ENCODE measurements at regions not wholly inside any gene's neighbourhood (a gene's known extent, or its start where the extent isn't known, plus 50 kb on each side); places are given as distances from the start of the nearest gene placed in this dataset.
"Not testable (repeated sequence)": the region's sequence is repeated elsewhere in the genome, so short reads cannot be mapped to it uniquely, and the experiment has no call there.

DNA sequence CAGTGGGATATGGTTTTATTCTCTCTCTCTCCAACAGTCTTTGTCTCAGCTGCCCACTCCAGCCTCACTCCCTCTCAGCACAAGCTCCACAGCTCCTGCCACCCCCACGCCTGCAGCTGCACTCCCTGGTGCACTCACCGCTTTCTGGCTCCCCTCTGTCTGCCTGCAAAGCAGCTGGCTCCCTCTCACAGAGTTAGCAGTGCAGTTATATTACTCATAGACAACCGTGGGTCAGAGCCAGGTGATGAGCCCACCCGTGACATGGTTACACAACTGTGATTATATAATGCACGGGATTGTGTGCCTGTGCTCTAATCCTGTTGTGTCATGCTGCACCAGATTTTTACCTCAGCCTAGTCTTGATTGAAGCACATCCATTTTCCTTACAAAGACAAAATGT lies 276.9 kb upstream of the CHAC2 start:
- DNase-seq: peak; percentile 17

DNA sequence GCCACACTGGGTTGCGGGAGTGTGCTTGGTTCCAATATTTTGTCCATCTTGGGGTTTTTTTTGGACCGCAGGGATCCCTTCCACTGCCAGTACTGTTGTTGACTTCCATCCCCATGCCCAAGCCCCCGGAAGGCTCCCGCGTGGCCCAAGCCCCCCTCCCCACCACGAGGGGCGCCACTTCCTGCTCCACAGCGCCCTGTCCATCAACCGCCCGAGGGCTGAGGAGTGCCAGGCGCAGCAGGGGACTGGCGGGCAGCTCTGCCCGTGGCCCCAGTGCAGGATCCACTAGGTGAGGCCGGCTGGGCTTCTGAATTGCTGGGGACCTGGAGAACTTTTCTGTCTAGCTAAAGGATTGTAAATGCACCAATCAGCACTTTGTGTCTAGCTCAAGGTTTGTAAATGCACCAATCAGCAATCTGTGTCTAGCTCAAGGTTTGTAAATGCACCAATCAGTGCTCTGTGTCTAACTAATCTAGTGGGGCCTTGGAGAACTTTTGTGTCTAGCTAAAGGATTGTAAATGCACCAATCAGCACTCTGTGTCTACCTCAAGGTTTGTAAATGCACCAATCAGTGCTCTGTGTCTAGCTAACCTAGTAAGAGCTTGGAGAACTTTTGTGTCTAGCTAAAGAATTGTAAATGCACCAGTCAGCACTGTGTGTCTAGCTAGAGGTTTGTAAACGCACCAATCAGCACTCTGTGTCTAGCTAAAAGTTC lies 281.3 kb upstream of the CHAC2 start:
- DNase-seq: not testable (repeated sequence)

GRCh38 chr2:53485021-53485728 lies 282.4 kb upstream of the CHAC2 start:
- no peak for DNase-seq

GRCh38 chr2:53484531-53484930 lies 283.1 kb upstream of the CHAC2 start:
- no peak for DNase-seq

DNA sequence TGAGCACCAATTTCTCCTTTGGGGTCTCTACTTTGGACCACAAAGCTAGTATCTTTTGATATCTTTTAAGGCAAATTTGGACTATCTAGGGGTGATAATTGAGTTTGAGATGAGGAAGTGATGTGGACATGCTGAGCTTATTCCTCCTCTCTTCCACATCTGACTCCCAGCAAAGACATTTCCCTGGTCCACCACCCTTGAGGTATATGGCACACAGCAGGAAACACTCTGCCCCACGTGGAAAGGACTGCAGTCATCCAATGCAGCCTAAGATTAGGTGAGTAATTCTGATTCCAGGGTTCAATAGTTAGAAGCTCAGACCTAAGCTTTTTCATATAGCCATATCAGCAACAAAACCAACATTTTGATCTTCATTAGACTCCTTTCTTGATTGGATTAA lies 290.1 kb upstream of the CHAC2 start:
- no peak for DNase-seq

DNA sequence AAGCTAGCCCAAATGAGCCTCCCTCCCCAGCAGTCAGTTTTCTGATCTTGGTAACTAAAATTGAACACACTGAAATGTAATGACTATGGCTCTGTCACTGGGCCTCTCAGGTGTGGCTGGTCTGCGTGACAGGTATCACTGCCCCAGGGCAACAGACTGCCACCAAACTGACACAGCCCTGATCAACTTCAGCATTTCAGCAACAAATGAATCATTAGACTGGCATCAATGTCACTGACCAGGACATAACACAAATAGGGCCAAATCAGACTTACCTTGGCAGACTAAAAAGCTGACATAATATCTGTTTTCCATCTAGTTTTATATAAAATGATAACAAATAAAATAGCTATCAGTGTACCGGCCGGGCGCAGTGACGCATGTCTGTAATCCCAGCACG lies 290.8 kb upstream of the CHAC2 start:
- no peak for DNase-seq

GRCh38 chr2:53475766-53476165 lies 291.8 kb upstream of the CHAC2 start:
- no peak for DNase-seq

GRCh38 chr2:53475321-53475720 lies 292.3 kb upstream of the CHAC2 start:
- no peak for DNase-seq

DNA sequence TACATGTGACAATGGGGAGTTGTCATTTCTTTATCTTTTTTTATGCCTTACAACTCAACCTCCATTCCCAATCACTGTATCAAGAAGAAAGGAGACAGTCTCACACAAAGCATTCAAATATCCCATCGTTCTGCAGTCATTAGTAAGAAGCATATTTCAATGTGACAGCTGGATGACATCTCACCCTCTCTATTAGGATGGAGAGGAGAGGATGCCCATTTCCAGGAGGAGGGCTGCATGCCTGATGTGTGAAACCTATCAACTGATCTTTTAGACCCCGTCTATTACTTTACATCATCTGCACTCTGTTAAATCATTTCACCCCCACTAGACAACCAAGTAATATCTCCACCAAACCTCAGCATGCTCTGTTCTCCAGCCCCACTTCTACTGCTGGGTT lies 292.7 kb upstream of the CHAC2 start:
- no peak for DNase-seq

- no peak for DNase-seq
These were observed 293.8 kb upstream of the CHAC2 start for GRCh38 chr2:53473775-53474311.

DNA sequence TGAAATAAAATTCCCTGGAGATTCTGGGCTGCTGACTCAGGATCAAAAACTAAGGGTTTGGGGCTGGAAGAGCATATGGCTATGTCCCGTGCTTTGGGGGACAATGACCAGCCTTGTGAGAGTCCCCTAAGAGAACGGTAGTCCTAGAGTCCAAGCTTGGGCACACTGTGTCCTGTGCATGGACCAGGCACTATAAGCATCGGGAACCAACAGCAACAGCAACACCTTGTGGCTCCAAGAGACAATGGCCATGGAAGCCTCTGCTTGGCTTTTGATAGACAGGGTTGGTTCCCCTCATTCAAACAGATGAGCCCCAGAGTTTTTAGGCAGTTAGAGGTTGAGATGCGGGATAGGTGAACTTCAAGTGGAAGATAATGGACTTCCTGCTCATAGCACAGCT lies 294.4 kb upstream of the CHAC2 start:
- DNase-seq: no peak

- no peak for DNase-seq
These were observed 300.0 kb upstream of the CHAC2 start for GRCh38 chr2:53467467-53468180.

- no peak for DNase-seq
These were observed 303.5 kb upstream of the CHAC2 start for GRCh38 chr2:53463806-53464726.

DNA sequence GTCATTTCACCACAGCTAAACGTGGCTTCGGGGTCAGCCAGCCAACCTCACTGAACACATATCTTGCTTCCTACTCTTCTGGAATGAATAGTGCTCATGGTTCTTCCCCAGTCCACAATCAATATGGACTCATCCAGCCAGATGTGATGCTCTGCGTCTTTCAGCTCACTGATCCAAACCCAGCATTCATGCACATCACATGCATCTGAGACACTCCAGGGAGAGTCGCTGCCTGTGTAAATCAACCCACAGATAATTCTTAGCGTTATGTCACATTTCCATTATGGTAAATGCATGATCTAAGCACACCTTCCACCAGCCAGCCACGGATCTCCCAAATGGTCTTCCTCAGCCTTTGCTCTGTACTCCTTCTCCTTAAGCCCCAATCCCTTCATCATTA lies 306.7 kb upstream of the CHAC2 start:
- no peak for DNase-seq

DNA sequence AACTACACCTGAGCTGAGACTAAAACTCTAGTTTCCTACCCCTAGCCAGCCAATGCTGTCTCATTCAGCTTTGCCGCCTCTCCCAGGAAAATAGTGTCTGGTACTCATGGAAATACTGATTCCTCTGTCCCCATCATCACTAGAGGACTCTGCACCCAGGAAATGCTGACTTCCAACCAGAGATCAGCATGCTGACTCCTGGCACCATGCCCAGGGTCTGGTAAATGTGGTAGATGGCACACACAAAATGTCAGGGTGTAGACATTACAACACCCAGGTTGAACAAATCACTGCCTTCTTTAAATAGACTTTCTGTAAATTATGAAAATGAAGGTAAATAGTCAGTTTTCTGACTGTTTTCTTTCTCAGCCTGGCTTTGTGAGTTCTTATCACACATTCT lies 307.3 kb upstream of the CHAC2 start:
- DNase-seq: no peak

- no peak for DNase-seq
These were observed 312.5 kb upstream of the CHAC2 start for GRCh38 chr2:53455094-53455493.

DNA sequence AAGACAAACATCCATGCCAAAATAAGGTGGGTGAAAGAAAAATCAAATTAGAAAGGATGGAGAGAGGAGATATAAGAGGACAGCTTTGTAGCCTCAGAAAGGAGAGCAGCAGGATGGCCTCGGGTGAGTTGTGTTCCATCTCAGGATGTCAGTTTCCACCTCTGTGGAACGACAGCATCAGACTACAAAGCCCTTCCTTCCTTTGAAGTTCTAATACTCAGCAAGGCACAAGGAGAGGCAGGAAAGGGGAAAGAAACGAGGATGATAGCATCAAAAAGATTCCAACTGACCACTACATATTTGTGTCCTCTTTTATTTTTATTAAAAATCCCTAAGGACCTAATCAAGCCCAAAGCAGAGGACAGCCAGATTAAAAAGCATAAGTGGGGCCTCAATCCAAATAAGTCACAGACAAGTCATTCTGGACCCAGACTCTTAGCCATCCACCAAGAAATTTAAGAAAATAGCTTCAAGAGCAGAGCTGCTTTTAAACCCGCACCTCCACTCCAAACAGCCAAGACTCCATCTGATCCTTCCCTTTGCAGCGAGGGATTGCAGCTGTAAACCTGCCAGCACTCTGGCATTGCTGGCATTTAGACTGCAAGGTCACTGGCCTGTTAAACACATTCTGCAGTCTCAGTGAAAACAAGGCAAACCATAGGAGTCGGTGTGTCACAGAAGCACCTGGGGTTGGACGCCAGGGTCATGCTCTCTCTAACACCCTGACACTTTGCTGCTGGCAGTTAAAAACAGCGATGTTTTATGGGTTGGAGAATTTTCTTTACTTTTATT lies 314.5 kb upstream of the CHAC2 start:
- DNase-seq: peak; percentile 7

DNA sequence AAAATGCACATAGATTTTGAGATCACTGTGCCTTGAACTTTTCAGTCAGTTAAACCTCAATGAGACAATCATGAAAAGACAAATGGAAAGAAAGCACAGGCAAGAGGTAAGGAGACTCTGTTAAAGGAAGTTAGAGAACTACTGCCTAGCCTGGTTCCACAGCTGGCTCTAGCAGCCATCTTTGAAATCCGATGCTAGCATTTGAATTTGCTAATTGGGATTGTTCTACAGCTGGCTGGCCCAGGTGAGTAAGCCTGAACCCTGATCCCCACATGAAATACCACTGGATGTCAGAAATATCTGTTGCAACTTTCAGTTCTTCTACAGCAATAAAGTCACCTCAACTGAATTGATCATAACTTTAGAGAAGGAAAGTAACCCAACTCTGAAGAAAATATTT lies 315.2 kb upstream of the CHAC2 start:
- no peak for DNase-seq

GRCh38 chr2:53450923-53451322 lies 316.7 kb upstream of the CHAC2 start:
- peak; percentile 5 for DNase-seq

- no peak for DNase-seq
These were observed 319.0 kb upstream of the CHAC2 start for GRCh38 chr2:53448591-53448990.

DNA sequence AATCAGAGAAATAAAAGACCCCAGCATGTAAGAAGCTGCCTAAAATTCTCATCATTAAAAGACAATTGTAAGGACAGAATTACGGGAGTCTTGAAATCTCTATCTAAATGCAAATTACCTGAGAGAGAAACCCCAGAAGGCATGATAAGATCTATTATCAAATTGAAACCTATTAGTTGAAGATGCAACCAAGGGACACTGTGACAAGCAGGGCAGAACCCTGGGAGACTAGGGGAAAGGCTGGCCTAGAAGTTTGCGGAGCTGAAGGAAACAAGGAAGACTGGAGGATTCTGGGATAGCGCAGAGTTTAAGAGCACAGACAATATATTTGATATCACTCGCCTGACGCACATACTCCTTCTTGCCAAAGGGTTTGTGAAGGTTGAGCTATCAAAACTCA lies 319.5 kb upstream of the CHAC2 start:
- DNase-seq: no peak

Measured in muscle of arm (tissue), 1 donor.